Activated CD8-positive, alpha-beta memory T cell treated with anti-CD3 and anti-CD28 coated beads for 36 hours (primary cell): ENCODE measurements at regions not wholly inside any gene's neighbourhood (a gene's known extent, or its start where the extent isn't known, plus 50 kb on each side); places are given as distances from the start of the nearest gene placed in this dataset.
"Not testable (repeated sequence)": the region's sequence is repeated elsewhere in the genome, so short reads cannot be mapped to it uniquely, and the experiment has no call there.

Experiments
- CTCF ChIA-PET: fragments of 350-600 bp; sonication (Branson Sonifier 250); formaldehyde crosslinking; loops from one replicate; lab custom pipeline; 2021; ENCODE audit warnings: antibody characterized with exemption; lab: Charles Lee
- POLR2A ChIA-PET: fragments of 350-600 bp; sonication (Branson Sonifier 250); formaldehyde crosslinking; loops from one replicate; lab custom pipeline; 2021; ENCODE audit warnings: antibody characterized with exemption; lab: Charles Lee

DNA sequence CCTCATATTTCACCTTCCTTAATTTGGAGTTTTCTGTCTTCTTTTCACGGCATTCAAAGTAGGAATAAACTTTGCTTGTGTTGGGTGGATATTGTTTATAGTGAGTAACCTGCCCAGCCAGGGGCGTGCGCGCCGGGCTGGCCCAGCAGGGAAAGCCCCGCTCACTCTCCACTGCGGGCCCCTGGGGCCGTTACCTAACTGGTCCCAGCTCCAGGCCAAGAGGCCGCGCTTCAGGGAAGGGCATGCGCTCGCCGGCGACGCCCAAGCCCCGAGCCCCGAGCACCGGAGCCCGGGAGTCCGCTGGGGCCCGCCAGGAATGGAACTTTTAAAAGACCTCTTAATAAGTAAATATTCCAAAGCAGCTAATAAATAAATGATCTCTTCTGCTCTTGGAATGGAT, 601.3 kb upstream of the ANKRD30A start:
- CTCF ChIA-PET, result not testable (repeated sequence)

DNA sequence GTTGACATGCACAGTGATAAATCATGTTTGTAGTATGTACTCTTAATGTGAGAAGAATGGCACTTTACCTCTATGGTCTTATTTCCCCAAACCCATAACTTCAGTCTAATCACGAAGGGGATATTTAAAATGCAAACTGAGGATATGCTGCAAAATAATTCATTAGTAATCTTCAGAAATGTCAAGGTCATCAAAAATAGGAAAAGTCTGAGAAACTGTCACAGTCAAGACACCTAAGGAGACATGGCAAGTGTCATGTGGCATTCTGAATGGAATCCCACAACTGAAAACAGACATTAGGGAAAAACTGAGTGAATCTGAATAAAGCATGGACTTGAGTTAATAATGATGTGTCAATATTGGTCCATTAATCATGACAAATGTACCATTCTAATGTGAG, 605.5 kb upstream of the ANKRD30A start:
- ChIA-PET CTCF (no interaction called here), POLR2A (no interaction called here)

More for the DNA sequence above, 601.3 kb upstream of the ANKRD30A start:
- POLR2A ChIA-PET, result not testable (repeated sequence)

DNA sequence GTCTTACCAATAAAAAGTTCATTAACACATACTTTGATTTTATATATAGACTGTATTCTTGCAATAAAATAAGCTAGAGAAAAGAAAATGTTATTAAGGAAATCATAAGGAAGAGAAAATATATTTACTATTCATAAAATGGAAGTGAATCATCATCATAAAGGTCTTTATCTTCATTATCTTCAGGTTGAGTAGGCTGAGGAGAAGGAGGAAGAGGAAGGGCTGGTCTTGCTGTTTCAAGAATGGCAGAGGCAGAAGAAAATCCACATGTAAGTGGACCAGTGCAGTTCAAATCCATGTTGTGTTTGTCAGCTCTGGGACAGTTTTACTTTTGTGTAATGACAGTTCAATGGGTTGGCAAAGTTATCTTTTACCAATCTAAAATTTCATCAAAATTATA, 609.1 kb upstream of the ANKRD30A start:
- ChIA-PET CTCF (no interaction called here), POLR2A (no interaction called here)

DNA sequence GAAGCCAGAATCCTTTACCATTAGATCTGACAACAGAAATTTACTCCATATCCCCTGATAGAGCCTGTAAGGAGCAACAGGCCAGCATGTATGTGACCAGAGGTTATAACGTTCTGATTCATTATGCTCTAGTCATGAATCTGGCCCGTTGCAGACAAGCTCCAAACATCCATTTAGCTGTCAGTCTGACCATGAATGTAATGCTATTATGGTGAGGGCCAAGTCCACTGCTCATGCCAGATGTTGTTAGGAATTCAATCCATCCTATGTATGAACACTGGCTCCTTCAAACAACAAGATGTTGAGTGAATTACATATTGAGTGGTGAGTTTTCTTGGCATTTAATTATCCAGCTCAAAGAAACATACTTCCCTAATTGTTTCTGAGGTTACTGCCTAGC, 610.1 kb upstream of the ANKRD30A start:
- CTCF ChIA-PET, result no interaction called here
- POLR2A ChIA-PET, result no interaction called here

DNA sequence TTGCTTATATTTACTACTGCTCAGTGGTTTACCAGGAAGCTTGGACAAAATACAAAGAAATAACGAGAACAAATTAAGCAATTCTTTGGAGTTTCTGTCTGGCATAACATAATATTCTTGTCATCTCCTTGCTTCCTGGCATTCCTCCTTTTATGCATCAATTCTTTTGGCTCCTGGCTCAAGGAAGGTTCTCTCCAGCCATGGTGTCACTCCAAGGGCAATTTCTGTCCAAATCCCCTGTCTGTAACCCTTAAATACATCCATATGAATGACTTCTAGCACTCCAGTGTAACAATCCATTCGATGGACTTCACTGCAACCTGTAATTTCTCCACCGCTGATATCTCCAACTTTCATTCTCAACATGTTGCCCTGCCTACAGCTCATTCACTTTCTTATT, 617.7 kb upstream of the ANKRD30A start:
- POLR2A ChIA-PET, result no interaction called here

DNA sequence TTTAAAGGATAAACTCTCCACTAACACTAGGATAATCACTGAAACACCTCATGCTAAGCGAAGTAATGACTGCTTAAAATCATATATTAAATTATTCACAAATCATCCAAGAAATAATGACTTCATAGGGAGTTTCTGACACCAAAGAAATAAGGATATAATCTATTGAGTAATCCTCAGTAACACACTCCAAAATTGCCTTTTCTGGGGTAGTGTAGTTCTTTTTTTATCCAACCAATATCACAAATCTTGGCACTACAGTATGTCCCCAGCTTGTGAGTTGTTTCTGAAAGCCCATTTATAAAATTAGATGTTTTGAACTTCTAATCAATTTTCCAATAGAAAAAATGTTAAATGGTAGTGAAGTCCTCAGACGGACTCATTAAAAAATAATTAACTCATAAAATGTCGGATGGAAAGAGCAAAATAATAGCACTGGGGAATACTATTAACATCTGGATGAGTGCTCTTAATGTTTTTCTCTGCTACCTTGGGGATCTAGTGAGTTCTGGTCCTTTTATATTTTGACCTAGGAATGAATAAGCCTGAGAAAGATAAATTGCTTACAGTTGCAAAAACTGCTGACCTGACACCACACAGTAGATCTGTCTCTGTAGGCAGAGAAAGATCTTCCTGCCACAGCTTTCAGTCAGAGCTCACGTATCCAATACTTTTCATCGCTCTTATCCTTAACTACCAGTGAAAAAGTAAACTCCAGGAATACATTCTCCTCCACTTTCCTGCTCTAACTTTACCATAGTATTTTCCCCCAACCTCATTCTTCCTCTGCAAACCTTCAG, 618.5 kb upstream of the ANKRD30A start:
- CTCF ChIA-PET, result interaction anchor here (0.7 kb wide), 1 partner anchor 460 kb away, joined by 3 read pairs; no protein-coding TSS in a partner anchor
- POLR2A ChIA-PET, result no interaction called here

More for the DNA sequence above, 617.7 kb upstream of the ANKRD30A start:
- CTCF ChIA-PET, result no interaction called here

DNA sequence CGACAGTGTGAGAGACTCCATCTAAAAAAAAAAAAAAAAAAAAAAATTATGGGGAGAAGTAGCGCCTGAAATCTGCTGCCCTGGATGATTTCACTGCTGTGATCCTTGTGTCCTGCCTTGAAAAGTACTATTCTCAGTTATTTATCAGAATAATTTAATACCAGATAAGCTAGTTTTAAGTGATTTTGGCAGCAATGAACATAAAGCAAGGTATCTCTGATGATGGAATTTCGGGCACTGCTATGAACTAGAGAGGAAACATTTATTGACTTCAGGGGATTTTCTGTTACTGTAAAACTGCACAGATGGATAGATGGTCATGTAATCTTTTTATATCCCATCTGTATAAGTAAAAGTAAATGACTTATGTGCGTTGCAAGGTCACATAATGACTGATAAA, 619.1 kb upstream of the ANKRD30A start:
- POLR2A ChIA-PET, result no interaction called here
- CTCF ChIA-PET, result interaction anchor here (0.7 kb wide), 1 partner anchor 460 kb away, joined by 3 read pairs; no protein-coding TSS in a partner anchor

DNA sequence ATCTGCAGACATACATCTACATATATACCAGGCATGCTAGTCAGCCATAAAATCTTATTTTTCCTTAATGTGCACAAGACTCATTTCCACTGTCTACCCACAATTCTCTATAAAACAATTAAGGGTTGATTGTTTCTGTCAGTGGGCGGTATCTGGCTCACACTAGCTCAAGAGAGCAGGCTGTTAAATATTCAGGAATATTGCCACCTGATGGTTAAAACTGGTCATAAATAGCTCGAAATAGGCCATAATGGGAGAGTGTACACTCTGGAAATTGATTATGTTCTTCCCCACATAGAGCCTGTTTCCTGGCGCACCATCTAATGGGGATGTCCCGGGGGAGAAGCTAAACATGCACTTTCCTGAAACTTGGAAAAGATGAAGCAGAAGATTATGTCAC, 620.6 kb upstream of the ANKRD30A start:
- CTCF ChIA-PET, result no interaction called here
- POLR2A ChIA-PET, result no interaction called here

DNA sequence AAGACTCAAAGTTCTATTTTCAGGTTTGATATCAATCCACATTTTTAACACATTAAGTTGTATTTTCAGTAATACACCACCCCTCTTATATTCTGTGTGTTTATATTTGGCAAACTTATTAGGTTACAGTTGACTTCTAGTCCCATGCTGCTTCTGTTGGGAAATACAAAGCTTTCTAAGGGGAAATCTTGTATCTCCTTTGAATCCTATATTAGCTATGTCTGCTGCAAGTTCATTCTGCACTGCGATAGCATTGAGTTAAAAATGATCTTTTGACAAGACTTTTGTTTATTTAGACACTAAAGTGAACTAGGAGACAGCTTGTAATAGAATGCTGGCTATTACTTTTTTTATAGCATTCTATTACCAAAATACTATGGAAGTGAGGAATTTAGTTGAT, 625.1 kb upstream of the ANKRD30A start:
- ChIA-PET CTCF (no interaction called here), POLR2A (no interaction called here)

DNA sequence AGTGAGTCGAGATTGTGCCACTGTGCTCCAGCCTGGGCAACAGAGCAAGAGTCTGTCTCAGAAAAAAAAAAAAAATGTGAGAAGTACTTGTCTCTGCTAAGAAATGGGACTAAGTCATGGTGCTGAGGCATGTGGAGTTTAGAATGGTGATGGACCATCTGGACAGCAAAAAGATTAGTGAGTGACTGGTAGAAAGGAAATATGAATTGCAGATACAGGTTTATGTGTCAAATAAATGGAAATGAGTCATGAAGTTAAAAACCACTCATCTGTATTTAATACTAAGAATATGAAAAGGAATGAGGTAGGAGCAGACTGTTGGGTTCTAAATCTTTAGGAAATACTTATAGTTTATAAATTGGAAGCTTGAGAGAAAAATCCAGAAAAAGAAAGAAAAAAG, 625.7 kb upstream of the ANKRD30A start:
- ChIA-PET POLR2A (no interaction called here), CTCF (no interaction called here)

DNA sequence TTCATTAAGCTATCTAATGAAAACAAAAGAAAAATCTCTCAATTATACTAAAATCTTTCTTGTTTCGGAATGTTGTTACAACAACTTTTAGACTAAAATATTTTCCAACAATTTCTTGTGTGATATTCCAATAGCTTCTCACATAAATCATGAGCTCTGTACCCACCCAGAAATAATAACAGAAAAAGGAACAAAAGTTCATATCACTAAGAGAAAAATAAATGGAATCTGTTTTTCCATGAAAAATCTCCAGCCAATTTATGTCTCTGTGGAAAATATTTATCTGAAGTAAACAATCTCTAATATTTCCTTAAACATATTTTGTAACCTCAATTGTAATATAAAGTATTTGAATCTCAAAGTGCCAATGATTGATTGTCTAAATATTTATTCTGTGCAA, 628.6 kb upstream of the ANKRD30A start:
- ChIA-PET POLR2A (no interaction called here), CTCF (no interaction called here)

DNA sequence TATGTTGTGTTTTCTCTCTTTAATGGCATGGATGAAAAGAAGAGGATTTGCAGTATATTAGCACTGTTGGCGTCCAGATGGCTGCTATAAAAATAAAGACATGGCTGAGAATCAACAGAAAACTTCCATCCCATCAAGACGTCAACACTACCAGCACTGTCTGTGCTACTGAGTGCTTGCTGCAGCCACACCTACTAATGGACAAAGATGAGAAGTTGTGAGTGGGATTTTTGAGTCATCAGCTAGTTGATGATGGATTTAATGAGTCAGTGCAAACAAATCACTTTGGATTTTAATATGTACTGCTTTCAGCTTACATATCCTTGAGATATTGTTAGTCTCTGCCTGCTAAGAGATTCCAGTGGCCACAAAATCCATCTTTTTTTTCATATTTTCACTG, 631.0 kb upstream of the ANKRD30A start:
- POLR2A ChIA-PET, result no interaction called here
- CTCF ChIA-PET, result no interaction called here

DNA sequence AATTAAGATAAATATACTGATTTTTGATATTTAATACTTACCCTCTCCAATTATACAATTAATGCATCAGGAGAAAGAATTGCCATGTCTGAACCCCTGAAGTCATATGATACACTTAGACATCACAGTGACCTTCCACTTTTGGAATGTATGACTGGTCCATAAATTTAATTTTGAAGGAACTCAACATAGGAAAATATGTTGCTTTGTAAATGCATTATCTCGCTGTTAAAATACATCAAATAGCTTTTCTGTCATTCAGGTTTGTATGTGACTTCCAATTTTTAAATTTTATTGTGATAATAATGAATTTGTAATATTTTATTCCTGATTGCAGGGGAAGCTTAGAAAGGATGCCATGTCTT, 631.9 kb upstream of the ANKRD30A start:
- POLR2A ChIA-PET, result no interaction called here
- CTCF ChIA-PET, result no interaction called here

DNA sequence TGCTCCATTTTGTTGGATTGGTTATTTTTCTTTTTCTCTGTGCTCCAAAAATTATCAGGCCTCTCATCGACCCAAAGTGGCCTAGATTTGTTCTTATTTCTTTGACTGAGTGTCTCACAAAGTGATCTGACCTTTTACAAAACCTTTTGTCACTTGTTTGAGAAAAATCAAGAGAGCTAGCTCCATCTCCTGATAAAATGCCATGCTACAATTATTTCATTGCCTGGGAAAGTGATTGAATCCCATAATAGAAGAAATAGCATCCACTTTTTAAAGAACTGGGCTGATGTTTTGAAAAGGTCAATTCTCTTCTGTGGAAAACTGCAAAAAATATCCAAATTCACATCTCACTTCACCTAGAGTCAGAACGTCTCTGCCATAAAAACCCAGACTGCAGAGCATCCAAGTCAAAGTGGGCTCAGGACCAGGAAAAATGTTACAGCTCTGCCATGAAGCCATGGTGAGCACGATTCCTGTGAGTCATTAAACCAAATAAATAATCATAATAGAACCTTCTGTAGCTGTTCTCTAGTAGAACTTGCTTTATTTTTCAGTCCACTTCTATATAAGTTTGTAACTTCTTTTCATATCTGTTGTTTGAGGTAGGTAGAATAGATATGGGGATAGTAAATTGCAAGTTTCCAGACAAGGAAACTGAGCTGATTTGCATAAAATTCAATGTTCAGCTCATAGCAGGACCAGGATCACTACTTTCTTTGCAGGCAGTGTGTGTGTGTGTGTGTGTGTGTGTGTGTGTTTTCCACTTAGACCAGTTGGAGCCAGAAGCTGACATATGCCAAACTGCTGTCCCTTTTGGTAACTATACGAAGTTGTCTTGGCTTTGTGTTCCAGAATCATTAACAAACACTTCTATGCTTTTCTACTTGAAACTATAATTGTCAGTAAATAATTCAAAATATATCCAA, 632.5 kb upstream of the ANKRD30A start:
- POLR2A ChIA-PET, result no interaction called here
- CTCF ChIA-PET, result no interaction called here

DNA sequence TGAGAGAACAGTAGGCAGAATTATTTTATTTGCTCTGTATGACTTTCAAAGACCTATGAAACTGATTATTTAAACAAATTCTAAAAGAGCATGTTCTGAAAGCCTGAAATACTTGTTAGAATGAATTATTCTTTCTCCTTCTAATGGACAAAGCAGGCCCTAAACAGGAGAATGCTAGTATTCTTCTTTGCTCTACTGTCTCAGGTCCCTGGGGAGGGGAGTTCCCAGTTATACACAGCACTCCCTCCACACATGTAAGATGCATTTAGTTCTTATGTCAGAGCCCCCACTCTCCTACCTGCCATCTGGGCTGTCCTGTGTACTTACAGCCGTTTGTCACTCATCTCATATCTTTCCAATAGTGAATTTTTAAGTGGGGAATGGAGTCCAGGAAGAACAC, 633.5 kb upstream of the ANKRD30A start:
- POLR2A ChIA-PET, result no interaction called here
- CTCF ChIA-PET, result no interaction called here

DNA sequence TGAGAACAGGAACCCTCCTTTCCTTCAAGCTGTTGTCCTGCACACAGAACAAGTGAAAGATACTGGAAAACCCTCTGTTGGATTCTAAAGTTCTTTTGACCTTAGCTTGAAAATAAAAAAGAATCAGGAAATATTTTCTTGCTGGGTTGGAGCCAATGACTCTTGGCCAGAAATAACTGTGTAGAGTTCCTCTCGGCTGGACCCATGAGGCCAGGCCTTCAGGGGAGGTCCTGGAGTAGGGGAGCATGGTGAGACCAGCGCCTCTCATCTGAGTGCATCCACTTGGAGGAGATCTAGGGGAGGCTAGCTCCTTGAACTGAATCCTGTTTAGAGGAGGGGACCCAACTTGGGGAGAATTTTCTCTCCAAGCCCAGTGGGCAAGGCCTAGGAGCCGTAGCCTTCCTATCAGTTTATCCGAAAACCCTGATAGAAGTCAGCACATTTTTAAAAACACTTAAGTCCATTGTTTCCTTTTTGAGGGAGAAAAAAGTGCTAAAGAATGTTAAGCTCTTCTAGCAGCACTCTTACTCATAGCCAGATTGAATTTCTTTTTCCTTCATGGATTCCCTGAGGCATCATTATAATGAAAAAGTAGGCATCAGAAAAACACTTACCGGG, 635.7 kb upstream of the ANKRD30A start:
- CTCF ChIA-PET, result interaction anchor here (0.5 kb wide), 1 partner anchor 70 kb away, joined by 4 read pairs; no protein-coding TSS in a partner anchor
- POLR2A ChIA-PET, result no interaction called here

DNA sequence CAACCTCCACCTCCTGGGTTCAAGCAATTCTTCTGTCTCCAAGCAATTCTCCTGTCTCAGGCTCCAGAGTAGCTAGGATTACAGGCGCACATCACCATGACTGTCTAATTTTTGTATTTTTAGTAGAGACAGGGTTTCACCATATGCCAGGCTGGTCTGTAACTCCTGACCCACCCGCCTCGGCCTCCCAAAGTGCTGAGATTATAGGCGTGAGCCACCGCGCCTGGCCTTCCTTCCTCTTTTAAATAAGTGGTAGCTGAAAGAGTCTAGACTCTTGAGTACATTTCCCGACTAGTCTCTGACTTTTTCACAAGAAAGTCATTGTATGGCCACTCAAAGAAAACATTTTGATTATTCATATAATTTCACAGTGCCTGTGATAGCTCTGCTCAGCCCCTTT, 636.2 kb upstream of the ANKRD30A start:
- ChIA-PET CTCF (interaction anchor here (0.5 to 0.6 kb wide), 2 partner anchors 70 to 81 kb away, joined by 3 to 4 read pairs; no protein-coding TSS in a partner anchor), POLR2A (no interaction called here)

DNA sequence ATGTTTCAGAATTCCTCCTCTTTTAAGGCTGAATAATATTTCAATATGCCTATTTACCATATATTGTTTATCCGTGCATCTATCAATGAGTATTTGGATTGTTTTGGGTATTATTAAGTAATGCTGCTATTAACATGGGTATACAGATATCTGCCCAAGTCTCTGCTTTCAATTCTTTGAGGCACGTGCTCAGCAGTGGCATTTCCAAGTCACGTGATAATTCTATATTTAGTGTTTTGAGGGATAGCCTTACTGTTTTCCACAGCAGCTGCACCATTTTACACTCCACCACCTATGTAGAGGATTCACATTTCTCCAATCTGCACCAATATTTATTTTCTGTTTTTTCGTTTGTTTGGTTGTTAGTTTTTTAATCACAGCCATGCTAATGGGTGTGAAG, 636.8 kb upstream of the ANKRD30A start:
- CTCF ChIA-PET, result interaction anchor here (0.8 kb wide), 1 partner anchor 400 kb away, joined by 8 read pairs; no protein-coding TSS in a partner anchor
- POLR2A ChIA-PET, result no interaction called here

DNA sequence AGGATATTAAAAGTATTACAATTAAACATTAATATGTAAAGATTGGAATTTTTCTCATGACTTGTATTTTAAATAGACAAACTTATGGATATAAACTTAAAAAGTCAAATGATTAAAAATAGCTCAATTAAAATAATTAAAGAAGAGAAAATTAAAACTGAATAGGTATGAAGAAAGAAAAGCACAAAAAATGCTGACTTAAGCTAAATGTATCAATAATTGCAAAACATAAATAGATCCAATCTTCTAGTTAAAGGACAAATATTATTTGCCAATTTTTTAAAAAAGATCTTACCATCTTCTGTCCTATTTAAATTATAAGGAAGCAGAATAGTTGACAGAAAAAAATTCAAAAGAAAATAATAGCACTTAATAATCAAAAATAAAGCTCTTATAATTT, 646.3 kb upstream of the ANKRD30A start:
- CTCF ChIA-PET, result no interaction called here
- POLR2A ChIA-PET, result no interaction called here

DNA sequence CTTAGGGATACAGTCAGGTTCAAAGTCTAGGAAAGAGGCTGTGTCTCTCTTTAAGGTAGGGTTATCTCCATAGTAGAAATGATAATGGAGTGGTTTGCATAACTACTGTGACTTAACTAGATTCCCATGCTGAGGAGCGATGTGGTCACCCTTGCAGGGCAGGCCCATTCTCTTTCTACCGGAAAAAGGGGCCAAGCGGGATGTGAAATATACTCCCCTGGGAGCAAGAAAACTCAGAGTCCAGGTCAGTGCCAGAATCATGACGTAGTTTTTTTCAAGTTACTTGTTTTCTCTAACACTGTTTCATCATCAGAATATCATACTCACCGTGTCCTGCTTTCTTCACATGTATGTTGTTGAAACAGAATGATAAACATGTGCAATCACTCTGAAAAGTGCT, 649.0 kb upstream of the ANKRD30A start:
- CTCF ChIA-PET, result no interaction called here

More for the DNA sequence above, 649.0 kb upstream of the ANKRD30A start:
- POLR2A ChIA-PET, result no interaction called here
